ENCODE measurements at regions not wholly inside any gene's neighbourhood (a gene's known extent, or its start where the extent isn't known, plus 50 kb on each side); places are given as distances from the start of the nearest gene placed in this dataset.

- Histone ChIP-seq H3K4me1 (no peaks in the 10 kb centered on the region), H3K27ac (no peak overlapping the region), H3K4me3 (replicated peaks in 1 of 3) (no peak overlapping the region), H3K9me3 (no peaks in the 10 kb centered on the region), H3K36me3 (no peaks in the 10 kb centered on the region), H3K27me3 (no peaks in the 10 kb centered on the region)
- intact Hi-C loops (cut with DNase I), result no loop called here
- no peak for DNase-seq
- 89 to 98% methylated on average over 1 of the region's 1 CpG for WGBS, 2 donors
- TF ChIP-seq CTCF (IDR thresholded peaks at IDR 0.05), result no peak
- TF ChIP-seq POLR2A (IDR thresholded peaks at IDR 0.05), result no peak
Observed at GRCh38 chr5:144101616-144102015, 68.8 kb downstream of the YIPF5 start.

GRCh38 chr5:144102361-144102760 lies 68.1 kb downstream of the YIPF5 start:
- Histone ChIP-seq H3K9me3 (no peaks in the 10 kb centered on the region), H3K4me3 (replicated peaks in 1 of 3) (no peak overlapping the region), H3K27ac (no peak overlapping the region), H3K27me3 (no peaks in the 10 kb centered on the region), H3K36me3 (no peaks in the 10 kb centered on the region), H3K4me1 (no peaks in the 10 kb centered on the region)
- TF ChIP-seq CTCF (IDR thresholded peaks at IDR 0.05), result no peak
- TF ChIP-seq POLR2A (IDR thresholded peaks at IDR 0.05), result no peak
- WGBS, 2 donors, result 87 to 91% methylated on average over 2 of the region's 2 CpGs
- no peak for DNase-seq
- intact Hi-C loops (cut with DNase I), result no loop called here

- WGBS, 2 donors, result 86 to 89% methylated on average over 2 of the region's 2 CpGs
- no peak for DNase-seq
- H3K4me1 ChIP-seq, result no peaks in the 10 kb centered on the region
- no peak overlapping the region for H3K4me3 ChIP-seq (replicated peaks in 1 of 3)
- intact Hi-C loops (cut with DNase I), result no loop called here
- no peaks in the 10 kb centered on the region for H3K36me3 ChIP-seq
- H3K9me3 ChIP-seq, result no peaks in the 10 kb centered on the region
- H3K27ac ChIP-seq, result no peak overlapping the region
- TF ChIP-seq POLR2A (IDR thresholded peaks at IDR 0.05) (no peak), CTCF (IDR thresholded peaks at IDR 0.05) (no peak)
- H3K27me3 ChIP-seq, result no peaks in the 10 kb centered on the region
Observed at GRCh38 chr5:144102979-144103378, 67.5 kb downstream of the YIPF5 start.

- Histone ChIP-seq H3K27ac (no peak overlapping the region), H3K27me3 (no peaks in the 10 kb centered on the region), H3K4me3 (replicated peaks in 1 of 3) (no peak overlapping the region), H3K4me1 (no peaks in the 10 kb centered on the region), H3K36me3 (no peaks in the 10 kb centered on the region), H3K9me3 (no peaks in the 10 kb centered on the region)
- DNase-seq, result no peak
- TF ChIP-seq POLR2A (IDR thresholded peaks at IDR 0.05), result no peak
- TF ChIP-seq CTCF (IDR thresholded peaks at IDR 0.05), result no peak
- intact Hi-C loops (cut with DNase I), result no loop called here
- 84 to 92% methylated on average over 6 of the region's 6 CpGs for WGBS, 2 donors
Observed at GRCh38 chr5:144103611-144104485, 66.6 kb downstream of the YIPF5 start.

GRCh38 chr5:144105371-144105770 lies 65.1 kb downstream of the YIPF5 start:
- H3K4me1 ChIP-seq, result no peaks in the 10 kb centered on the region
- H3K4me3 ChIP-seq (replicated peaks in 1 of 3), result no peak overlapping the region
- WGBS, 2 donors, result 85 to 92% methylated on average over 1 of the region's 1 CpG
- intact Hi-C loops (cut with DNase I), result no loop called here
- no peaks in the 10 kb centered on the region for H3K27me3 ChIP-seq
- TF ChIP-seq CTCF (IDR thresholded peaks at IDR 0.05) (no peak), POLR2A (IDR thresholded peaks at IDR 0.05) (no peak)
- H3K27ac ChIP-seq, result no peak overlapping the region
- H3K36me3 ChIP-seq, result no peaks in the 10 kb centered on the region
- H3K9me3 ChIP-seq, result no peaks in the 10 kb centered on the region
- DNase-seq, result no peak
